ENCODE measurements at regions not wholly inside any gene's neighbourhood (a gene's known extent, or its start where the extent isn't known, plus 50 kb on each side); places are given as distances from the start of the nearest gene placed in this dataset.

- TF ChIP-seq, protein P1, sequence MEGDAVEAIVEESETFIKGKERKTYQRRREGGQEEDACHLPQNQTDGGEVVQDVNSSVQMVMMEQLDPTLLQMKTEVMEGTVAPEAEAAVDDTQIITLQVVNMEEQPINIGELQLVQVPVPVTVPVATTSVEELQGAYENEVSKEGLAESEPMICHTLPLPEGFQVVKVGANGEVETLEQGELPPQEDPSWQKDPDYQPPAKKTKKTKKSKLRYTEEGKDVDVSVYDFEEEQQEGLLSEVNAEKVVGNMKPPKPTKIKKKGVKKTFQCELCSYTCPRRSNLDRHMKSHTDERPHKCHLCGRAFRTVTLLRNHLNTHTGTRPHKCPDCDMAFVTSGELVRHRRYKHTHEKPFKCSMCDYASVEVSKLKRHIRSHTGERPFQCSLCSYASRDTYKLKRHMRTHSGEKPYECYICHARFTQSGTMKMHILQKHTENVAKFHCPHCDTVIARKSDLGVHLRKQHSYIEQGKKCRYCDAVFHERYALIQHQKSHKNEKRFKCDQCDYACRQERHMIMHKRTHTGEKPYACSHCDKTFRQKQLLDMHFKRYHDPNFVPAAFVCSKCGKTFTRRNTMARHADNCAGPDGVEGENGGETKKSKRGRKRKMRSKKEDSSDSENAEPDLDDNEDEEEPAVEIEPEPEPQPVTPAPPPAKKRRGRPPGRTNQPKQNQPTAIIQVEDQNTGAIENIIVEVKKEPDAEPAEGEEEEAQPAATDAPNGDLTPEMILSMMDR (IDR thresholded peaks at IDR 0.05) = no peak
- no peak for TF ChIP-seq EZH2phosphoT487 (IDR thresholded peaks at IDR 0.05)
Observed at GRCh38 chr18:60193780-60194179, 178.8 kb downstream of the MC4R start.
